Superior temporal gyrus (tissue), 1 donor: ENCODE measurements at regions not wholly inside any gene's neighbourhood (a gene's known extent, or its start where the extent isn't known, plus 50 kb on each side); places are given as distances from the start of the nearest gene placed in this dataset.

Experiments
- DNase-seq: peaks from one replicate; pipeline ENCODE4 v3.0.0-alpha.2; 2016; ENCODE audit errors: extremely low spot score

DNA sequence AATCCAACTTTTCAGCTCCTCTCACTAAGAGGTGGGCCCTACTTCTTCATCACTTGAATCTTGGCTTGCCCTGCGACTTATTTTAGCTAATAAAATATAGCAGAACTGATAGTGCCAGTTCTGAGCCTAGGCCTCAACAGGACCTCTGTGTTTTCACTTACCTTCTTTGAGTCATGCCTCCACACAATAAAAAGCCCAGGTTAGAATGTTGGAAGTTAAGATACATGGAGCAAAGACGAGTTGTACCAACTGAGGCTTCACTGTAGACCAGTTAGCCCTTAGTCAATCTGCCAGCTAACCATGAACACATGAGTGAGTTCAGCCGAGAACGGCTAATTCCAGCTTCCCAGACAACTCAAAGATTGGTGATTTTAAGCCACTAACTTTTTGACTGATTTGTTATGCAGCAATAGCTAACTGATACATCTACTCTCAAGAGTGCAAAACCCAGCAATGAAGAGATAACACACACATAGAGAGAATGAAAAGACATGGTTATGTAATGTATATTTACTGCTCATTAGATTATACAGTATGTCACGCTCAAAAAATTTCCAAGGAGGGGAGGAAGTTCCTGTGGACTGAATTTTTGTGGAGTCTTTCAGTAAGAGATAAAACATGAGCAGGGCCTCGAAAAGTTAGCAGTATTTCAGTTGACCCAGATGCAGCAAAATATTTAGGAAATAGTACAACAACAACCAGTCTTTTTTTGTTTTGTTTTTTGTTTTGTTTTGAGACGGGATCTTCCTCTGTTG lies 181.1 kb downstream of the MYCN start:
- no peak for DNase-seq

DNA sequence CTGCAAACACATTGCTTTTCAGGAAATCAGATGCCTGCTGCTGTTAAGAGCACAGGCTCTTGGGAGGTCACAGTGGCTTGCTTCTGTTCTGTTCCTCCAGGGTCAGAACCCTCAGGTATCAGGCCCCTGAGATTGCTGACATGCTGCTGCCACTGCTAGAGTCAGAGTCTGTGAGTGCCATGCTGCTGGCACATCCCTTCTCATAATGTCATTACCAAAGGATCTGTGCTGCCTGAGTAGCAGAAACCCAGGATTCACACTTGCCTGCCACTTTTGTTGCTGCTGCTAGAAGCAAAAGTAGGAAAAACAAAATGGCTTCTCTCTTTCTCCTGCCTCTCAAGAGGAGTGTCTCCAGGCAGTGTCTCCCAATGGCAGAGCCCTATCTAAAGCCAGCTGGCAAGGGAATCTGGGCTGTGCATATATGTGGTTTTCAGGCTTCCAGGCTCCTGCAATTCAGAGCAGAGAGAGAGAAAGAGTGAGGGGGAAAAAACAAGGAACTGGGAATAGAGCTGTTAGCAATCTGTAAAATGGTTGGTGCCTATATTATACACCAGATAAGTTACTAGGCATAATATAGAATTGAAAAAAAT lies 180.3 kb downstream of the MYCN start:
- DNase-seq = no peak

DNA sequence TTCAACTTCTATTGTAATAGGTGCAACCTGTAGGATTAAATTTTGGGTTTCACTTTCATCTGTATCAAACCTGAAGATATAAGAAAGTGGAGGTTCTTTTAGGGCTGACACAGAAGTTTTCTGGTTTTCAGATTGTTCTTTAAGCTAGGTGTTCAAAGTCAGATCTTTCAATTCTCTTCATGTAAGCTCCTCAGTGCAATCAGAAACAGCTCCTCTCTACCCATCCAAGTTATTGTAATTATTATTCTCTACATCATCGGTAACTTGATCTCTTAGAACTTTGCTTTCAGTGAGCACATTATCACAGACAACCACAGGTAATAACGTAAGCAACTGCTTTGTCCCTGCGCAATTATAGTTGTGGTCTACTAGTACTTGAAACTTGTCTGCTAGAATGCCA lies 179.4 kb downstream of the MYCN start:
- no peak for DNase-seq

DNA sequence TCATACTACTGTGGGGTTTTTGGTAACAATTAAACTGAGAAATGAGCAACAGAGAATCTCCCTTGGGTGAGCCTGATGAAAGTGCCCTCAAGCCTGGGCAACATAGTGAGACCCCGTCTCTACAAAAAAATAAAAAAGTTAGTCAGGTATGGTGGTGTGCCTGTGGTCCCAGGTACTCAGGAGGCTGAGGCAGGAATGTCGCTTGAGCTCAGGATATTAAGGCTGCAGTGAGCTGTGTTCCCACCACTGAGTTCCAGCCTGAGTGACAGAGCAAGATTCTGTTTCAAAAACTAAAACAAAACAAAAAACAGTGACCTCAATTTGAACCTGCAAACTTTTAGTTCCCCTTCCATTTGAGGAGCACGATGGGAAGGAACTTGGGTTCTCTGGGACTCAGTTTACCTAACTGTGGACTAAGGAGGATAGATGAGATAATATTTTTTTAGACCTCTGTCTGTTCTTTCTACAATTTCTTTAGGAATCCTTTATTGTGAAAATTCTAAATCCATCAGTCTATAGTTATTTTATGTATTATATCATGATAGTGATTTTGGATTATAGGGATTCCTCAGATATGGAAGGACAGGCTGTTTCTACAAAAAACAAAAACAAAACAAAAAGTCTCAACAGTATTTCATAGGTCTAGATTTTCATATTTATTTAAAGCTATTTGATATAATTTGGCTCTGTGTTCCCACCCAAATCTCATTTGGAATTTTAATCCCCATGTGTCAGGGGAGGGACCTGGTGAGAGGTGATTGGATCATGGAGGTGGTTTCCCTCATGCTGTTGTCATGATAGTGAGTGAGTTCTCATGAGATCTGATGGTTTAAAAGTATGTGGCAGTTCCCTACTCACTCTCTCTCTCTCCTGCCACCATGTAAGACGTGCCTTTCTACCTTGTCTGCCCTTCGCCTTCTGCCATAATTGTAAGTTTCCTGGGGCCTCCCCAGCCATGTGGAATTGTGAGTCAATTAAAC lies 178.6 kb downstream of the MYCN start:
- DNase-seq = no peak

DNA sequence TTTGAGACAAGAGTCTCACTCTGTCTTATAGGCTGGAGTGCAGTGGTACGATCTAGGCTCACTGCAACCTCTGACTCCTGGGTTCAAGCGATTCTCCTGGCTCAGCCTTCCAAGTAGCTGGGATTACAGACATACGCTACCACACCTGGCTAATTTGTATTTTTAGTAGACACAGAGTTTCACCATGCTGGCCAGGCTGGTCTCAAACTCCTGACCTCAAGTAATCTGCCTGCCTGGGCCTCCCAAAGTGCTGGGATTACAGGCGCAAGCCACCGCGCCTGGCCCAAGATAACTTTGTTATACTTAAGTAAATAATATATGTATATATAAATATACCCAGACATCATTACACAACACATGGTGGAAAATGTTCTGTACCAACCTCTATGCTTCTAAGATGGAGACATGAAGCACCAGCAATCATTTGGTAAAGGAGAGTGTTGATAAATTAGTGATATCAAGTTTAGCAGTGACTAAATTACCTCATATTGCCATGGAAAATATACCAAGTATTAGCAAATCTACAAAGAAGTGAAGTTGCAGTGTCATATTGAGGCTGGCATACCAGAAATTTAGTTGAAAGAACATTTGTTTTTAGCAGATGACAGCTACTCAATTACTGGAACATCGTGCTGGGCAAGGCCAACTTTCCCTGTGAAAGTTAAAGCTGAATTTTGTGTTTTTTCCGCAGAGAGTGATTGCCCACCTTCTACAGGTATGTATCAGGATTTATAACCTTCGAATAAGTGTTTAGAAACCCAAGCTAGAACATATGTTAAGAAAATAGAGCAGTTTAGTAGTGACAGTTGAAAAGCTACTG lies 177.7 kb downstream of the MYCN start:
- no peak for DNase-seq

DNA sequence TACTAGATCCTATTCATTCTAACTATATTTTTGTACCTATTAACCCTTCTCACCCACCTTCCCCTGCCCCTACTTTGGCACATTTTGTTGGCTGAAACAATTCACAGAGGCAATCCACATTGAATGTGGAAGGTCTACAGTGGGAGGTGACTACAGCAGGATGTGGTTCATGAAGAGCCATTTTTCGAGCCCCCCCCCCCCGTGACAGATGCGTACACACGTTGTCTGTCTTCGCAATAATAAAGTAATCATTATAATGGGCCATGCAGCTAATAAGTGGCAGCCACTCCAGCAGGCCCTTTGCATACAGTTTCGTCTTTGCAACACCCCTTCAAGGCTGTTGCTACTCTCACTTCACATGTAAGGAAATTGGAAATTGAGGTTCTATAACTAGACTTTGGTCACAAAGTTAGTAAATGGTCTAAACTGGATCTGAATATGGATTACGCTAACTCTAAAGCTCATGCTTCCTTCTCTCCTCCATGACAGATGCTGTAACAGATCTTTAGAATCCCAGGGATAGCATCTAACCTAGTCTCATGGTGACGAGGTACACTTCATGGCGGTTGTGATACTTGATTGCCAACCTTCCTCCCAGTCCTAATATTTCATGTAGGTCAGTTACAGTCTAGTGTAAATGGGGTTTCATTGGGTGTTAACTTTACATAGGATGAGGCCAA lies 176.8 kb downstream of the MYCN start:
- DNase-seq = no peak

DNA sequence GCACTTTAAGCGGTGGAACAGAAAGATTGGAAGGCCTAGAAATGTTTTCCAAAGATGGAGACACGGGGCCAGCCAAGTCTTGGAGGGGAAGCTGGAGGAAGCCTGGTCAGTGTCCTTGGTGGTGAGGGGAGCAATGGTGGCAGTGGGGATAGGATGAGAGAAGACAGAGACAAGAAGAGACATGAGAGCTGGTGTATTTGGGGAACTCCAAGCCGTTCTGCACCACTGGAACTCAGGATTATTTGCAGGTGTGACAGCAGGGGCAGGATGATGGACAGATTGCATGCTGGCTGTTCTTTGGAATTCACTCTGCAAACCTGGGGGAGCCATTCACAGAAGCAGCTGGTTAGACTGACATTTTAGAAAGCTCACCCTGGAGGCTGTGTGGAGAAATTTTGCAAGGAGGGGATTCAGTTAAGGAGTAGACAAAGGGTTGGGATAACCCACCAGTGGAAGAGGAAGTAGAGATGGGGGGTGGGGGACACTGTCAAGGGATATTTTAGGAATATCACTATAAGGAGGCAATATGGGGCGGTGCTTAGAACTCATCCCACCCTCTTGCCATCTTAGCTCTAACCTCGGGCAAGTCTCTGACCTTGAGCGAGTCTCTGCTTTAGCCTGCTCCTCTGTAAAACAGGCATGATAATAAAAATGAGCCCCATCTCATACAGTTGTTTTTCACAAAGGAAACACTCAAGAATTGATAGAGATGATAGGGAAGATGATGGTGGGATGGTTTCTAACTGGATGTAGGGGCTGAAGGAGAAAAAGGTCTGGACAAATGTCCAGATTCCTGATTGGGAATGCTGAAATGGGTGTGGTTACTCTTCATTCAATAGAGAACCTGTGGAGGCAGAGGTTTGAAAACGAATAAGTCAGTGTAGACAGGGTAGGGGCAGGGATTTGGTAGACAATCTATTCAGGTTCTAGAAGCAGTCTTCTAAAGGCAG lies 175.8 kb downstream of the MYCN start:
- no peak for DNase-seq

DNA sequence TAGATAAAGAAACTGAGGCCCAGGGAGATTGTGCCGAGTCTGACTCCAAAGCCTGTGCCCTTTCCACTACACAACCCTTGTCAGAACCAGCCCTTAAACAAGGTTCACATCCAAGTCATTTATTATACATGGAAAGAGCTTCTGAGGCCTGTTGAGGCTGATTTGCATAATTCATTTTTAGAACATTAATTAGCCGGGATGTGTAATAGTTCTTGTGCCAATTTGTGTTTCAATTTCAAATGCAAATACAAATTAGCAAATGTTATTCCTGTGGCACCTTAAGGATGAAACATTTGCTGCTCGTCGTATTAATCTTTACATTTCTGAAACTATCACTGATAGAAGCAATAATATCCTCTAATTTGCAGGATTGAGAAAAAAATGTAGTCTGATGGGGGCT lies 174.9 kb downstream of the MYCN start:
- no peak for DNase-seq

DNA sequence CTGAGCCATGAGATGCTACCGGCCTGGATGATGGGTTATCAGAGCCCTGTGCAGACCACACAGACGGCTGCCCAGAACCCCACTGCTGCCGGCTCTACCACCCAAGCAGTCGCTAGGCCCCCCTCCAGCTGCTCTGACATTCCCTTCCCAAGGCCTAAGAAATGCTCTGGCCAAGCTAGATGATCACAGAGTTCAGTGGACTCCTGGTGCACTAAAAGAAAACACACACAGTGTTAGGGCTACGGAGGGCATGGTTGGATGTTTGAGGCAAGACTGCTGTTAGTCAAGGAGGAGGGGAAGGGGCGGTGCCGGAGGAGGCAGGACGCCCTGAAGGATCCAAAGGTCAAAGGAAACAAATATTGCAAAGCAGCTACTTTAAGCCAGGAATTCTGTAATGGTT lies 174.5 kb downstream of the MYCN start:
- DNase-seq = no peak

DNA sequence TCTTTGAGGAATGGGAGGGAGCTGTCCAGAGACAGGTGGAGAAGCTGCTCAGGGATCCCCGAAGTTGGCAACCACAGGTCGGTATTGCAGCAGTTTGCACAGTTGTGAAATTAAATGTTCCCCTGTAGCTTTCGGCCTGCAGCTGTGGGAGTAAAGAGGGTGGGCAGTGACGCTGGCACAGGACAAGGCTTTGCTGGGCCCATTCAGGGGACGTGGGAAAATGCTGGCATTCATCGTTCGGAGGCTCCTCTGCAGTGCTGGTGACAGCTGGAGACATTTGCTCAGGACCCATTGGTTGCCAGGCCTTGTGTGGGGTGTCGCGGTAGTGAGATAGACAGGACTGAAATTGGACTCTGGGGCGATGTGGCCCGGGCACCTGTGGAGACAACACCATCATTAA lies 173.7 kb downstream of the MYCN start:
- no peak for DNase-seq

DNA sequence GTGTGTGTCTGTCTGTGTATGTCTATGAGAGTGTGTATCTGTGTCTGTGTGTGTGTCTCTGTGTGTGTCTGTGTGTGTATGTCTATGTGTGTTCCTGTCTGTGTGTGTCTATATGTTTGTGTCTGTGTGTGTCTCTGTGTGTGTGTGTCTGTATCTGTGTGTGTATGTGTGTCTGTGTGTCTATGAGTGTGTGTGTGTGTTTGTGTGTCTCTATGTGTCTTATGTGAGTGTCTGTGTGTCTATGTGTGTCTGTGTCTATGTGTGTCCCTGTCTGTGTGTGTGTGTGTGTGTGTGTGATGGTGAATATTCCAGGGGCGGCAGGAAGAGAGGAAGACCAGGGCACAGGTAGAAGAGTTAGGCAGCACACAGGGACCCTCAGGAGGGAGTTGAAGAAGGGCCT lies 173.2 kb downstream of the MYCN start:
- DNase-seq = no peak

DNA sequence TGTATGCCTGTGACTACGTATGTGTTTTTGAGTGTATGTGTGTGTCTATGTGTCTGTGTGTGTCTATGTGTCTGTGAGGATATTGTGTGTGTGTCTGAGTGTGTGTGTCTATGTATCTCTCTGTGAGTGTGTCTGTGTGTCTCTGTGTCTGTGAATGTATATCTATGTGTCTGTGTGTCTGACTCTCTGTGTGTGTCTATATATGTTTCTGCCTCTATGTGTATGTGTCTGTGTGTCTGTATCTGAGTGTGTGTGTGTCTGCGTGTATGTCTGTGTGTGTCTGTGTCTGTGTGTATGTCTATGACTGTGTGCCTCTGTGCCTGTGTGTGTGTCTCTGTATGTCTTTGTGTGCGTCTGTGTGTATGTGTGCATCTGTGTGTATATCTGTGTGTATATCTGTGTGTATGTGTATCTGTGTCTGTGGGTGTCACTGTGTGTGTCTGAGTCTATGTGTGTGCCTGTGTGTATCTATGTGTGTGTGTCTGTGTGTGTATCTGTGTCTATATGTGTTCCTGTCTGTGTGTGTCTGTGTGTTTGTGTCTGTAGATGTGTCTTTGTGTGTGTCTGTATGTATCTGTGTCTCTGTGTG lies 172.7 kb downstream of the MYCN start:
- DNase-seq = no peak

DNA sequence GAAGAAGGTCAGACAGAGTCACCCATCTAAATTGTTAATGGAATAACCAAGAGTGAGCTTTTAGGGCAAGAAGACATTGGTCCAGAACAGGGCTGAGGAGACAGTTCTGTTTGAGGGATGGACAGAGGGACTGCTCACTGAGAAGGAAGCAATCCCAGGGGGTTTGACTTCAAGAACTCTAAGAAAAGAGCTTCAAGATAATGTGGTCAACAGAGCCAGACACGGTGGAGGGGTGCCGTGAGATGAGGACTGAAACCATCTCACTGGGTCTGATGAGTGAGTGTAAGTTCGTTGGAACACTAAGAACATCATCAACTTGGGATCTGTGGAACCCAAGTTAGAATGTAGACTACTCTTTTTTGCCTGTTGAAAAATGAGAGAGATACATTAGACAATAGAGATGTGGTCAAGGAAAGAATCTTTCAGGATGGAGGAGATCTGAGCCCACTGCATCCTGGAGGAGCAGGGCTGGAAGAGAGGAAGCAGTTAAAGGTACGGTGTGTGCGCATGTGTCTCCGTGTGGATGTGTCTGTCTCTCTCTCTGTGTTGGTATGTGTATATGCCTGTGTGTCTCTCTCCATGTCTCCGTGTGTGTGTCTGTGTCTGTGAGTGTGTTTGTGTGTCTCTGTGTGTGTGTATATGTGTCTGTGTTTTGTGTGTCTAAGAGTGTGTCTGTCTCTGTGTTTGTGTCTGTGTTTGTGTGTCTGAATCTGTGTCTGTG lies 172.1 kb downstream of the MYCN start:
- no peak for DNase-seq

DNA sequence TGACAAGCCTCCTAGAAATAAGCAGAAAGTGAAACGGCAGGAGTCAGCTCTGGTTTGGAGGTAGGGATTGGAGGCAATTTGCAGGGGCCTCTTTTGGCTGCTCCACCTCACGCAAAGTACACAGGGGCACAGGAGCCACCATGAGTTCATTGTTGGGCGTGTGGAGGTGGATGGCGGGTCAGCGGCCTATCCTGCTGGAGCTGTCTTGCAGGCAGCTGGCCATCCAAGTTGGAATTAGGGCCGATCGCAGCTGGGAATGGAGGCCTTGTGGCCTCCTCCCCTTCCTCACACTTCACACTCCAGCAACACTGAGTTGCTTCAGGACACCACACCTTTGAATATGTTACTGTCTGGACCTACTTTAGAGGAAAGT lies 171.5 kb downstream of the MYCN start:
- DNase-seq = no peak

DNA sequence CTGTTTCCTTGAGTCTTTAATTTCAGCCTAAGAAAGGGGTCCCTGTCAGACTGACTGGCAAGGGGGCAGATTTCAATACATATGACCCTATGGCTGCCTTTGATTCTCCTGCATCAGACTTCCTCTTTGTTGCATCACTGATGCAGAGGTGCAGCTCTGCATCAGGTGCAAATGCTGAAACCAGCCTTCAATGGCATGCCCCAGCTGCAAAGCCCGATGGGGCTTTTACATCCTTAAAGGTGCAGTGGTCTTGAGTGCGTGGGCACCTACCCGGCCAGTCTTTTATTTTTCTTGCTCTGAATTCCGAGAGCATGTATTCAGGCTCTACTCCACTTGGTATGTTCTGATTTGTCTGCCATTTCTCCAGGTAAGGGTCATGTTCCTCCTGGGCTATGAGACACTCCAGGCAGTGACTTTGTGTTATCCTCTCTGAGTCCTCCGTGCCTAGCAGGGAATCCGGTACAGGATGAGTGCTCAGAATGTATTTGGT lies 169.5 kb downstream of the MYCN start:
- no peak for DNase-seq

DNA sequence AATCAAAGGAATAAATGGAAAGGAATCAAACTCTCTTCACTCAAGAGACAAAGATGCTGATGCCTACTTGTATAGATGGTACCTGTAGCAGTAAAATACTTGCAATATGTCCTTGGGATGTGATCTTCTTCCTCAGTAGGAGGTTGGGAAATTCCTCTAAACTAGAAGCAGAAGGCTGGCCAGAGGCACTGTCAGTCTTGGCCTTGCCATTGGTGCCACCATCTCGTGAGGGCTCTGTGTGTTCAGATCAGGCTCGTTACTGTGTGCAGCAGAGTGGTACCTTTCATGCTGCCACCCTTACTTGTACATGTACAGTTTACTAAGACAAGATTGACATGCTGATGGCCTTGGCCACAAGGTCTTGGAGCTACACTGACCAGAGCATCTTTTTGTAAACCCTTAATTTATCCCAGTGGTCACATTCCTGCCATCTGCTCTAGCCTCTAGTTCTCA lies 169.0 kb downstream of the MYCN start:
- DNase-seq = no peak

DNA sequence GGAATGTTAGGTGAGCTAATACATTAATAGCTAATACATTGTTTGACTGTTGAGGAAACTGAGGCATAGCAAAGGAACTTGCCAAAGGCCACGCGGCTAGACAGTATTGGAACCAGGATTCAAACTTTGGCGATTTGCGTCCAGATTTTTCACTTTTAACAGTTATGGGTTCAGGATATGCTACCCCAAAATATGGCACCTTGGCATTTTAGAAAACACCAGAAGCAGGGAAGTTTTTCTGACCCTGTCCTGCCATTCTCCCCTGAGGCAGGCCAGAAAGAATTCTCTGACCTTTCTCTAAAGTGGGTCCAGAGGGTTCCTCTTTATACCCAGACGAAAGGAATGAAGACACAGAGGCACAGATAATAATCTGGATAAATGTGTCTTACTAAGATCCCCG lies 166.9 kb downstream of the MYCN start:
- no peak for DNase-seq

DNA sequence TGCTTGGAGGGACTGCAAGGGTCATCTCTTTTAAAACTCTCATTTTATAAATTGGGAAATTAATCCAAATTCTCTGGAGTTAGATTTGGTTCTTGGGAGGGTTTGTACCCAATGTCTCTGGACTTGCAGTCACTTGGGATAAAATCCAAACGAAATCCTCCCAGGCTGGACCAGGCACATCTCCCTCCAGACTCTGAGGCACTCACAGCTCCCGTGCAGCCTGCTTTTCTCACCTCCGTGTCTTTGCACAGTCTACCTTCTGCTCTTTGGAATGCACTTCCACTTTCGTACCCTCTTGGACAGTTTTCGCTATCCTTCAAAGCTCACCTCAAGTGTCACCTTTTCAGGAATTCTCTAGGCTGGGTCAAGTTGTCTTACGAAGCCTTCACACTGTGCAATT lies 166.3 kb downstream of the MYCN start:
- DNase-seq = no peak
